ENCODE measurements at regions not wholly inside any gene's neighbourhood (a gene's known extent, or its start where the extent isn't known, plus 50 kb on each side); places are given as distances from the start of the nearest gene placed in this dataset.

GRCh38 chr5:56700711-56701110, 114.6 kb upstream of the MAP3K1 start:
- TF ChIP-seq POLR2AphosphoS5 (IDR thresholded peaks at IDR 0.05) = no peak
- no peak for TF ChIP-seq CTCF (IDR thresholded peaks at IDR 0.05)
- TF ChIP-seq POLR2A (IDR thresholded peaks at IDR 0.05) = no peak

Measured in upper lobe of left lung (tissue), 4 donors.